ENCODE measurements at regions not wholly inside any gene's neighbourhood (a gene's known extent, or its start where the extent isn't known, plus 50 kb on each side); places are given as distances from the start of the nearest gene placed in this dataset.

DNA sequence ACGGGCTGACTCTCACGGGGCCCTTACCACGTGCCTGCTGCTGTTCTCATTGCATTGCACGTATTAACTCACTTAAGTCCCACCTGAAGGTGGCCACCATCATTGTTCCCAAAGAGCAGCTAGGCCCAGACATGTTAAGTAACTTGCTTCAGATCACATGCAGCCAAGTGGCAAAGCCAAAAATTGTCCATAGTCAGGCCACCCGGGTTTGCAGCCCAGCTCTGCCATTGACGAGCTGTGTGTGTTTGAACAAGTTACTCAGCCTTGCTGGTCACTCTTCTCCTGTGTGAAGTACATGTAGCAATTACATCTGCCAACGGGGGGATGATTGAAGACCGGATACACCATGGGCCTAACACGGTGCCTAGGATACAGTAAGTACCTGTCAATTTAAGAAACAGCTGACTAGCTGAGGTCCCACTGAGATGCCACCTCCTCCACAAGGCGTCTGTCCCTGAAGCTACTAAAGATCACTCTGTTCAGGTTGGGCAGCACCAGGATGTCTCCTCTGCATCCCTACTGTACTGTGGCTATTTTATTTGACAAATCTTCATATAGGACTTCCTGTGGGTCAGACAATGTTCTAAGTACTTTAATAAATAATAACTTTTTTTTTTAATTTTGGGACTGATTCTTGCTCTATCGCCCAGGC, 154.2 kb upstream of the MYCN start:
- TF ChIP-seq POLR2A (IDR thresholded peaks at IDR 0.05) (no peak), EP300 (IDR thresholded peaks at IDR 0.05) (no peak), POLR2AphosphoS5 (IDR thresholded peaks at IDR 0.05) (no peak)
- TF ChIP-seq, protein P1, sequence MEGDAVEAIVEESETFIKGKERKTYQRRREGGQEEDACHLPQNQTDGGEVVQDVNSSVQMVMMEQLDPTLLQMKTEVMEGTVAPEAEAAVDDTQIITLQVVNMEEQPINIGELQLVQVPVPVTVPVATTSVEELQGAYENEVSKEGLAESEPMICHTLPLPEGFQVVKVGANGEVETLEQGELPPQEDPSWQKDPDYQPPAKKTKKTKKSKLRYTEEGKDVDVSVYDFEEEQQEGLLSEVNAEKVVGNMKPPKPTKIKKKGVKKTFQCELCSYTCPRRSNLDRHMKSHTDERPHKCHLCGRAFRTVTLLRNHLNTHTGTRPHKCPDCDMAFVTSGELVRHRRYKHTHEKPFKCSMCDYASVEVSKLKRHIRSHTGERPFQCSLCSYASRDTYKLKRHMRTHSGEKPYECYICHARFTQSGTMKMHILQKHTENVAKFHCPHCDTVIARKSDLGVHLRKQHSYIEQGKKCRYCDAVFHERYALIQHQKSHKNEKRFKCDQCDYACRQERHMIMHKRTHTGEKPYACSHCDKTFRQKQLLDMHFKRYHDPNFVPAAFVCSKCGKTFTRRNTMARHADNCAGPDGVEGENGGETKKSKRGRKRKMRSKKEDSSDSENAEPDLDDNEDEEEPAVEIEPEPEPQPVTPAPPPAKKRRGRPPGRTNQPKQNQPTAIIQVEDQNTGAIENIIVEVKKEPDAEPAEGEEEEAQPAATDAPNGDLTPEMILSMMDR (IDR thresholded peaks at IDR 0.05): no peak

Data from sigmoid colon (tissue), 4 donors.